ENCODE measurements at regions not wholly inside any gene's neighbourhood (a gene's known extent, or its start where the extent isn't known, plus 50 kb on each side); places are given as distances from the start of the nearest gene placed in this dataset.

GRCh38 chr22:22072169-22072836, 89.7 kb upstream of the TOP3B start:
- TF ChIP-seq POLR2A (IDR thresholded peaks at IDR 0.05; ENCODE audit: extremely low read depth, insufficient read length) (no peak), CTCF (IDR thresholded peaks at IDR 0.05; ENCODE audit: low read depth, low read length) (no peak)
